ENCODE measurements at regions not wholly inside any gene's neighbourhood (a gene's known extent, or its start where the extent isn't known, plus 50 kb on each side); places are given as distances from the start of the nearest gene placed in this dataset.

GRCh38 chrX:23133551-23133950, 133.8 kb downstream of the DDX53 start:
- Mint-ChIP-seq H3K27ac (no peak overlapping the region), H3K9me3 (no peaks in the 10 kb centered on the region), H3K36me3 (ENCODE audit: low read depth) (no peaks in the 10 kb centered on the region), H3K27me3 (ENCODE audit: low read depth) (no peaks in the 10 kb centered on the region), H3K4me1 (peaks cover 11% of the 10 kb centered on the region), H3K4me3 (no peak overlapping the region)
- no peak for TF ChIP-seq CTCF (IDR thresholded peaks at IDR 0.05; ENCODE audit: unreplicated experiment in 3 of 3)

- no peaks in the 10 kb centered on the region for H3K27me3 Mint-ChIP-seq (ENCODE audit: low read depth)
- TF ChIP-seq CTCF (IDR thresholded peaks at IDR 0.05; ENCODE audit: unreplicated experiment in 3 of 3): no peak
- H3K36me3 Mint-ChIP-seq (ENCODE audit: low read depth): no peaks in the 10 kb centered on the region
- H3K4me1 Mint-ChIP-seq: peaks cover 11% of the 10 kb centered on the region
- H3K27ac Mint-ChIP-seq: no peak overlapping the region
- no peaks in the 10 kb centered on the region for H3K9me3 Mint-ChIP-seq
- H3K4me3 Mint-ChIP-seq: no peak overlapping the region
Measured at GRCh38 chrX:23134136-23134535, 134.4 kb downstream of the DDX53 start.

- peaks cover 11% of the 10 kb centered on the region for H3K4me1 Mint-ChIP-seq
- H3K27me3 Mint-ChIP-seq (ENCODE audit: low read depth): no peaks in the 10 kb centered on the region
- no peaks in the 10 kb centered on the region for H3K36me3 Mint-ChIP-seq (ENCODE audit: low read depth)
- no peaks in the 10 kb centered on the region for H3K9me3 Mint-ChIP-seq
- H3K27ac Mint-ChIP-seq: peak overlapping the region in 1 of 3 experiments; percentile 0
- TF ChIP-seq CTCF (IDR thresholded peaks at IDR 0.05; ENCODE audit: unreplicated experiment in 3 of 3): no peak
- no peak overlapping the region for H3K4me3 Mint-ChIP-seq
Measured at GRCh38 chrX:23136816-23137215, 137.1 kb downstream of the DDX53 start.

- Mint-ChIP-seq H3K4me3 (no peak overlapping the region), H3K4me1 (no peaks in the 10 kb centered on the region), H3K36me3 (ENCODE audit: low read depth) (no peaks in the 10 kb centered on the region), H3K27ac (no peak overlapping the region), H3K9me3 (no peaks in the 10 kb centered on the region), H3K27me3 (ENCODE audit: low read depth) (no peaks in the 10 kb centered on the region)
- no peak for TF ChIP-seq CTCF (IDR thresholded peaks at IDR 0.05; ENCODE audit: unreplicated experiment in 3 of 3)
Measured at GRCh38 chrX:23168291-23168690, 166.4 kb upstream of the PTCHD1 start.

- H3K4me3 Mint-ChIP-seq: no peak overlapping the region
- peaks cover 5% of the 10 kb centered on the region for H3K9me3 Mint-ChIP-seq
- no peaks in the 10 kb centered on the region for H3K27me3 Mint-ChIP-seq (ENCODE audit: low read depth)
Measured at GRCh38 chrX:23185951-23186350, 148.7 kb upstream of the PTCHD1 start.

More at GRCh38 chrX:23185951-23186350, 148.7 kb upstream of the PTCHD1 start:
- no peak for TF ChIP-seq CTCF (IDR thresholded peaks at IDR 0.05; ENCODE audit: unreplicated experiment in 3 of 3)
- Mint-ChIP-seq H3K36me3 (ENCODE audit: low read depth) (no peaks in the 10 kb centered on the region), H3K4me1 (no peaks in the 10 kb centered on the region), H3K27ac (no peak overlapping the region)

All from nephron (organoid).